ENCODE measurements at regions not wholly inside any gene's neighbourhood (a gene's known extent, or its start where the extent isn't known, plus 50 kb on each side); places are given as distances from the start of the nearest gene placed in this dataset.

DNA sequence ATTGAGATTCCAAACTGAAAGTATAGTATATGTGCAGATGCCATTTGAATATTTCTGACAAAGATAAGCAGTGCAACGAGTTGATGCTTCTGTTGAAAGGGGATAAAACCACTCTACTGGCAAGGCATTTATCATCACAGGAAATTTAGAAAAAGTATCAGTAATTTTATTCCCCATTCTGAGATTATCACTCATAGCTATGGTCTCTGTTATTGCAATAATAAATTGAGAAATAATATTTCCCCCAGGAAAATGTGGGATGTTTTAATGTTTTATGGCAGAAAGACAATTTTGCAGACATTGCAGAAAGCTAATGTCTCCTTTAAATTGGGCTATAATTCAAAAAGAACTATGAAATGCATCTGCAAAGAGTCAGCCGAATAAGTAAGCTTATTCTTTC, 1612.7 kb upstream of the ACO1 start:
- TF ChIP-seq, protein P1, sequence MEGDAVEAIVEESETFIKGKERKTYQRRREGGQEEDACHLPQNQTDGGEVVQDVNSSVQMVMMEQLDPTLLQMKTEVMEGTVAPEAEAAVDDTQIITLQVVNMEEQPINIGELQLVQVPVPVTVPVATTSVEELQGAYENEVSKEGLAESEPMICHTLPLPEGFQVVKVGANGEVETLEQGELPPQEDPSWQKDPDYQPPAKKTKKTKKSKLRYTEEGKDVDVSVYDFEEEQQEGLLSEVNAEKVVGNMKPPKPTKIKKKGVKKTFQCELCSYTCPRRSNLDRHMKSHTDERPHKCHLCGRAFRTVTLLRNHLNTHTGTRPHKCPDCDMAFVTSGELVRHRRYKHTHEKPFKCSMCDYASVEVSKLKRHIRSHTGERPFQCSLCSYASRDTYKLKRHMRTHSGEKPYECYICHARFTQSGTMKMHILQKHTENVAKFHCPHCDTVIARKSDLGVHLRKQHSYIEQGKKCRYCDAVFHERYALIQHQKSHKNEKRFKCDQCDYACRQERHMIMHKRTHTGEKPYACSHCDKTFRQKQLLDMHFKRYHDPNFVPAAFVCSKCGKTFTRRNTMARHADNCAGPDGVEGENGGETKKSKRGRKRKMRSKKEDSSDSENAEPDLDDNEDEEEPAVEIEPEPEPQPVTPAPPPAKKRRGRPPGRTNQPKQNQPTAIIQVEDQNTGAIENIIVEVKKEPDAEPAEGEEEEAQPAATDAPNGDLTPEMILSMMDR (IDR thresholded peaks at IDR 0.05): no peak
- TF ChIP-seq EZH2 (IDR thresholded peaks at IDR 0.05): no peak

All from neural progenitor cell (in vitro differentiated cells).